ENCODE measurements at regions not wholly inside any gene's neighbourhood (a gene's known extent, or its start where the extent isn't known, plus 50 kb on each side); places are given as distances from the start of the nearest gene placed in this dataset.

DNA sequence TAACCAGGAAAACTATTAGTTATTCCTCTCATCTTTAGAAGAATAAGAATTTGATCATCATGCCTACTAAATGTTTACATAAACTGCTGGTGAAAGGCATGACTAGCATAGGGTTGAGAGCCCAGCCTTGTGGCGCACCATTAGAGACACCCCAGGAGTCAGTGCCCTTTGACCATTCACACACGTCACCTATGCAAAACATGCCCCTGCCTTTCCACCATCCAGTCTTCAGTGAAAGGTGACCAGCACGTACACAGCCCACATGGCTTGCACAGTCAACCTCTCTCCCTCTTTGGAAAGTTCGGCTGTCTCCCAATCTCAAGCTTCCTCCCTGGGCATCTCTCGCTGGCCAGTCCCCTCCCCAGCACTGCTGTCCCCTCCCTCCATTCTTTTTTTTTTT lies 150.3 kb downstream of the ENGASE start:
- no peaks in the 10 kb centered on the region for H3K36me3 Mint-ChIP-seq
- no peak for DNase-seq (ENCODE audit: low spot score)
- ATAC-seq: no peak
- TF ChIP-seq NR1H2 (CRISPR knock-in tag; IDR thresholded peaks at IDR 0.05) (no peak), ZBTB21 (CRISPR knock-in tag; IDR thresholded peaks at IDR 0.05; ENCODE audit: borderline replicate concordance) (no peak), TEAD4 (CRISPR knock-in tag; IDR thresholded peaks at IDR 0.05) (no peak), JAZF1 (CRISPR knock-in tag; IDR thresholded peaks at IDR 0.05) (no peak)
- TF ChIP-seq, protein P1, sequence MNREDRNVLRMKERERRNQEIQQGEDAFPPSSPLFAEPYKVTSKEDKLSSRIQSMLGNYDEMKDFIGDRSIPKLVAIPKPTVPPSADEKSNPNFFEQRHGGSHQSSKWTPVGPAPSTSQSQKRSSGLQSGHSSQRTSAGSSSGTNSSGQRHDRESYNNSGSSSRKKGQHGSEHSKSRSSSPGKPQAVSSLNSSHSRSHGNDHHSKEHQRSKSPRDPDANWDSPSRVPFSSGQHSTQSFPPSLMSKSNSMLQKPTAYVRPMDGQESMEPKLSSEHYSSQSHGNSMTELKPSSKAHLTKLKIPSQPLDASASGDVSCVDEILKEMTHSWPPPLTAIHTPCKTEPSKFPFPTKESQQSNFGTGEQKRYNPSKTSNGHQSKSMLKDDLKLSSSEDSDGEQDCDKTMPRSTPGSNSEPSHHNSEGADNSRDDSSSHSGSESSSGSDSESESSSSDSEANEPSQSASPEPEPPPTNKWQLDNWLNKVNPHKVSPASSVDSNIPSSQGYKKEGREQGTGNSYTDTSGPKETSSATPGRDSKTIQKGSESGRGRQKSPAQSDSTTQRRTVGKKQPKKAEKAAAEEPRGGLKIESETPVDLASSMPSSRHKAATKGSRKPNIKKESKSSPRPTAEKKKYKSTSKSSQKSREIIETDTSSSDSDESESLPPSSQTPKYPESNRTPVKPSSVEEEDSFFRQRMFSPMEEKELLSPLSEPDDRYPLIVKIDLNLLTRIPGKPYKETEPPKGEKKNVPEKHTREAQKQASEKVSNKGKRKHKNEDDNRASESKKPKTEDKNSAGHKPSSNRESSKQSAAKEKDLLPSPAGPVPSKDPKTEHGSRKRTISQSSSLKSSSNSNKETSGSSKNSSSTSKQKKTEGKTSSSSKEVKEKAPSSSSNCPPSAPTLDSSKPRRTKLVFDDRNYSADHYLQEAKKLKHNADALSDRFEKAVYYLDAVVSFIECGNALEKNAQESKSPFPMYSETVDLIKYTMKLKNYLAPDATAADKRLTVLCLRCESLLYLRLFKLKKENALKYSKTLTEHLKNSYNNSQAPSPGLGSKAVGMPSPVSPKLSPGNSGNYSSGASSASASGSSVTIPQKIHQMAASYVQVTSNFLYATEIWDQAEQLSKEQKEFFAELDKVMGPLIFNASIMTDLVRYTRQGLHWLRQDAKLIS (CRISPR knock-in tag; IDR thresholded peaks at IDR 0.05; ENCODE audit: borderline replicate concordance): no peak
- TF ChIP-seq, protein P2, sequence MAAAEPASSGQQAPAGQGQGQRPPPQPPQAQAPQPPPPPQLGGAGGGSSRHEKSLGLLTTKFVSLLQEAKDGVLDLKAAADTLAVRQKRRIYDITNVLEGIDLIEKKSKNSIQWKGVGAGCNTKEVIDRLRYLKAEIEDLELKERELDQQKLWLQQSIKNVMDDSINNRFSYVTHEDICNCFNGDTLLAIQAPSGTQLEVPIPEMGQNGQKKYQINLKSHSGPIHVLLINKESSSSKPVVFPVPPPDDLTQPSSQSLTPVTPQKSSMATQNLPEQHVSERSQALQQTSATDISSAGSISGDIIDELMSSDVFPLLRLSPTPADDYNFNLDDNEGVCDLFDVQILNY (CRISPR knock-in tag; IDR thresholded peaks at IDR 0.05): no peak
- TF ChIP-seq, protein P3, sequence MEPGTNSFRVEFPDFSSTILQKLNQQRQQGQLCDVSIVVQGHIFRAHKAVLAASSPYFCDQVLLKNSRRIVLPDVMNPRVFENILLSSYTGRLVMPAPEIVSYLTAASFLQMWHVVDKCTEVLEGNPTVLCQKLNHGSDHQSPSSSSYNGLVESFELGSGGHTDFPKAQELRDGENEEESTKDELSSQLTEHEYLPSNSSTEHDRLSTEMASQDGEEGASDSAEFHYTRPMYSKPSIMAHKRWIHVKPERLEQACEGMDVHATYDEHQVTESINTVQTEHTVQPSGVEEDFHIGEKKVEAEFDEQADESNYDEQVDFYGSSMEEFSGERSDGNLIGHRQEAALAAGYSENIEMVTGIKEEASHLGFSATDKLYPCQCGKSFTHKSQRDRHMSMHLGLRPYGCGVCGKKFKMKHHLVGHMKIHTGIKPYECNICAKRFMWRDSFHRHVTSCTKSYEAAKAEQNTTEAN (CRISPR knock-in tag; IDR thresholded peaks at IDR 0.05): no peak
- TF ChIP-seq, protein P4, sequence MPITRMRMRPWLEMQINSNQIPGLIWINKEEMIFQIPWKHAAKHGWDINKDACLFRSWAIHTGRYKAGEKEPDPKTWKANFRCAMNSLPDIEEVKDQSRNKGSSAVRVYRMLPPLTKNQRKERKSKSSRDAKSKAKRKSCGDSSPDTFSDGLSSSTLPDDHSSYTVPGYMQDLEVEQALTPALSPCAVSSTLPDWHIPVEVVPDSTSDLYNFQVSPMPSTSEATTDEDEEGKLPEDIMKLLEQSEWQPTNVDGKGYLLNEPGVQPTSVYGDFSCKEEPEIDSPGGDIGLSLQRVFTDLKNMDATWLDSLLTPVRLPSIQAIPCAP (CRISPR knock-in tag; IDR thresholded peaks at IDR 0.05): no peak
- ChIA-PET POLR2A (no interaction called here), CTCF (interaction anchor here (2.6 kb wide), 1 partner anchor 164 kb away, joined by 9 read pairs; no protein-coding TSS in a partner anchor)
- no peaks in the 10 kb centered on the region for H3K27me3 Mint-ChIP-seq (ENCODE audit: low read depth)
- no peaks in the 10 kb centered on the region for H3K9me3 Mint-ChIP-seq
- no peak overlapping the region for H3K27ac Mint-ChIP-seq
- H3K4me1 Mint-ChIP-seq: peaks cover 25% of the 10 kb centered on the region
- H3K4me3 Mint-ChIP-seq: no peak overlapping the region

DNA sequence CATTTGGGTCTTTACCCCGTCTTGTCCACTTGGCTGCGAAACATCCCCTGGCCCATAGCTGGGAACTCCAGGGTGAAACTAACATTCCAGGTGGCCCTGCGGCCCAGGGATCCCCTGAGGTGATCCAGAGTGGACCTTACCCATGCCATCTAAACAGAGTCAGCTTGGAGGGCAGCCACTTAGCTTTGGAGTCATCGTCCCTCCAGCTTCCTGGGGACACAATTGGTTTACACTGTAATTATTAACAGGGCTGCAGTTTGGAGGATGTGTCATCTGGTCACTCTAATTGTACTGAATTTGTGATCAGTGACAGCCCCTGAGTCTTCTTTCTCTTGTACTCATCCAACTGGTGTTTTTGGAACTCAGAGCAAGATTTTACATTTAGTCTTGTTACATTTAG lies 149.9 kb downstream of the ENGASE start:
- Mint-ChIP-seq H3K4me1 (peaks cover 26% of the 10 kb centered on the region), H3K27ac (no peak overlapping the region), H3K4me3 (no peak overlapping the region), H3K27me3 (ENCODE audit: low read depth) (no peaks in the 10 kb centered on the region), H3K36me3 (no peaks in the 10 kb centered on the region), H3K9me3 (no peaks in the 10 kb centered on the region)
- no peak for ATAC-seq
- TF ChIP-seq SOX15 (CRISPR knock-in tag; IDR thresholded peaks at IDR 0.05): no peak
- no peak for TF ChIP-seq OVOL2 (CRISPR knock-in tag; IDR thresholded peaks at IDR 0.05; ENCODE audit: borderline replicate concordance)
- no peak for TF ChIP-seq ZNF317 (CRISPR knock-in tag; IDR thresholded peaks at IDR 0.05; ENCODE audit: borderline replicate concordance, low read depth)
- TF ChIP-seq, protein P5, sequence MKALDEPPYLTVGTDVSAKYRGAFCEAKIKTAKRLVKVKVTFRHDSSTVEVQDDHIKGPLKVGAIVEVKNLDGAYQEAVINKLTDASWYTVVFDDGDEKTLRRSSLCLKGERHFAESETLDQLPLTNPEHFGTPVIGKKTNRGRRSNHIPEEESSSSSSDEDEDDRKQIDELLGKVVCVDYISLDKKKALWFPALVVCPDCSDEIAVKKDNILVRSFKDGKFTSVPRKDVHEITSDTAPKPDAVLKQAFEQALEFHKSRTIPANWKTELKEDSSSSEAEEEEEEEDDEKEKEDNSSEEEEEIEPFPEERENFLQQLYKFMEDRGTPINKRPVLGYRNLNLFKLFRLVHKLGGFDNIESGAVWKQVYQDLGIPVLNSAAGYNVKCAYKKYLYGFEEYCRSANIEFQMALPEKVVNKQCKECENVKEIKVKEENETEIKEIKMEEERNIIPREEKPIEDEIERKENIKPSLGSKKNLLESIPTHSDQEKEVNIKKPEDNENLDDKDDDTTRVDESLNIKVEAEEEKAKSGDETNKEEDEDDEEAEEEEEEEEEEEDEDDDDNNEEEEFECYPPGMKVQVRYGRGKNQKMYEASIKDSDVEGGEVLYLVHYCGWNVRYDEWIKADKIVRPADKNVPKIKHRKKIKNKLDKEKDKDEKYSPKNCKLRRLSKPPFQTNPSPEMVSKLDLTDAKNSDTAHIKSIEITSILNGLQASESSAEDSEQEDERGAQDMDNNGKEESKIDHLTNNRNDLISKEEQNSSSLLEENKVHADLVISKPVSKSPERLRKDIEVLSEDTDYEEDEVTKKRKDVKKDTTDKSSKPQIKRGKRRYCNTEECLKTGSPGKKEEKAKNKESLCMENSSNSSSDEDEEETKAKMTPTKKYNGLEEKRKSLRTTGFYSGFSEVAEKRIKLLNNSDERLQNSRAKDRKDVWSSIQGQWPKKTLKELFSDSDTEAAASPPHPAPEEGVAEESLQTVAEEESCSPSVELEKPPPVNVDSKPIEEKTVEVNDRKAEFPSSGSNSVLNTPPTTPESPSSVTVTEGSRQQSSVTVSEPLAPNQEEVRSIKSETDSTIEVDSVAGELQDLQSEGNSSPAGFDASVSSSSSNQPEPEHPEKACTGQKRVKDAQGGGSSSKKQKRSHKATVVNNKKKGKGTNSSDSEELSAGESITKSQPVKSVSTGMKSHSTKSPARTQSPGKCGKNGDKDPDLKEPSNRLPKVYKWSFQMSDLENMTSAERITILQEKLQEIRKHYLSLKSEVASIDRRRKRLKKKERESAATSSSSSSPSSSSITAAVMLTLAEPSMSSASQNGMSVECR (CRISPR knock-in tag; IDR thresholded peaks at IDR 0.05; ENCODE audit: borderline replicate concordance): no peak
- no peak for TF ChIP-seq JUN (CRISPR knock-in tag; IDR thresholded peaks at IDR 0.05)
- TF ChIP-seq, protein P6, sequence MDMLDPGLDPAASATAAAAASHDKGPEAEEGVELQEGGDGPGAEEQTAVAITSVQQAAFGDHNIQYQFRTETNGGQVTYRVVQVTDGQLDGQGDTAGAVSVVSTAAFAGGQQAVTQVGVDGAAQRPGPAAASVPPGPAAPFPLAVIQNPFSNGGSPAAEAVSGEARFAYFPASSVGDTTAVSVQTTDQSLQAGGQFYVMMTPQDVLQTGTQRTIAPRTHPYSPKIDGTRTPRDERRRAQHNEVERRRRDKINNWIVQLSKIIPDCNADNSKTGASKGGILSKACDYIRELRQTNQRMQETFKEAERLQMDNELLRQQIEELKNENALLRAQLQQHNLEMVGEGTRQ (CRISPR knock-in tag; IDR thresholded peaks at IDR 0.05): no peak
- TF ChIP-seq, protein P7, sequence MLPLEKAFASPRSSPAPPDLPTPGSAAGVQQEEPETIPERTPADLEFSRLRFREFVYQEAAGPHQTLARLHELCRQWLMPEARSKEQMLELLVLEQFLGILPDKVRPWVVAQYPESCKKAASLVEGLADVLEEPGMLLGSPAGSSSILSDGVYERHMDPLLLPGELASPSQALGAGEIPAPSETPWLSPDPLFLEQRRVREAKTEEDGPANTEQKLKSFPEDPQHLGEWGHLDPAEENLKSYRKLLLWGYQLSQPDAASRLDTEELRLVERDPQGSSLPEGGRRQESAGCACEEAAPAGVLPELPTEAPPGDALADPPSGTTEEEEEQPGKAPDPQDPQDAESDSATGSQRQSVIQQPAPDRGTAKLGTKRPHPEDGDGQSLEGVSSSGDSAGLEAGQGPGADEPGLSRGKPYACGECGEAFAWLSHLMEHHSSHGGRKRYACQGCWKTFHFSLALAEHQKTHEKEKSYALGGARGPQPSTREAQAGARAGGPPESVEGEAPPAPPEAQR (CRISPR knock-in tag; IDR thresholded peaks at IDR 0.05): no peak
- POLR2A ChIA-PET: no interaction called here
- no peak for DNase-seq (ENCODE audit: low spot score)
- CTCF ChIA-PET: interaction anchor here (1.7 to 2.6 kb wide), 2 partner anchors 164 to 167 kb away, joined by 8 to 9 read pairs; no protein-coding TSS in a partner anchor

Measured in WTC11 (cell line).